WTC11 (cell line): ENCODE measurements at regions not wholly inside any gene's neighbourhood (a gene's known extent, or its start where the extent isn't known, plus 50 kb on each side); places are given as distances from the start of the nearest gene placed in this dataset.

Experiments used
- ATF1 ChIP-seq: sonication (generic); formaldehyde crosslinking; IDR thresholded peaks from 2 replicates; pipeline ENCODE4 v1.8.1; 2023; ENCODE audit warnings: mild to moderate bottlenecking, moderate library complexity, missing genetic modification reagents
- CTCF ChIP-seq: fragments of 200-600 bp; IDR thresholded peaks from 2 replicates; pipeline ENCODE4 v1.8.0; 2022; ENCODE audit warnings: antibody characterized with exemption
- FOXP4 ChIP-seq: sonication (generic); formaldehyde crosslinking; IDR thresholded peaks from 2 replicates; pipeline ENCODE4 v1.8.0; 2022; ENCODE audit warnings: mild to moderate bottlenecking, missing genetic modification reagents
- GRHL2 ChIP-seq: fragments of 250-450 bp; sonication (Bioruptor Pico); IDR thresholded peaks from 2 replicates; pipeline ENCODE4 v1.8.0; 2022; ENCODE audit warnings: mild to moderate bottlenecking, moderate library complexity; ENCODE audit not compliant: insufficient replicate concordance, severe bottlenecking
- MAX ChIP-seq: sonication (generic); formaldehyde crosslinking; IDR thresholded peaks from 2 replicates; pipeline ENCODE4 v1.8.0; 2022; ENCODE audit warnings: mild to moderate bottlenecking, missing genetic modification reagents
- SP1 ChIP-seq: sonication (generic); formaldehyde crosslinking; conservative IDR thresholded peaks from 2 replicates; pipeline ENCODE4 v1.8.1; 2022; ENCODE audit warnings: missing genetic modification reagents
- TEAD1 ChIP-seq: sonication (generic); formaldehyde crosslinking; IDR thresholded peaks from 2 replicates; pipeline ENCODE4 v1.8.0; 2022; ENCODE audit warnings: mild to moderate bottlenecking, missing genetic modification reagents
- USF1 ChIP-seq: sonication (generic); formaldehyde crosslinking; IDR thresholded peaks from 2 replicates; pipeline ENCODE4 v1.8.0; 2022; ENCODE audit warnings: mild to moderate bottlenecking, missing genetic modification reagents
- ZNF281 ChIP-seq: sonication (generic); formaldehyde crosslinking; IDR thresholded peaks from 2 replicates; pipeline ENCODE4 v1.8.0; 2023; ENCODE audit warnings: mild to moderate bottlenecking, missing genetic modification reagents
- ZNF512 ChIP-seq: sonication (generic); formaldehyde crosslinking; IDR thresholded peaks from 2 replicates; pipeline ENCODE4 v1.8.1; 2022; ENCODE audit warnings: missing genetic modification reagents, borderline replicate concordance

GRCh38 chr20:4439461-4439860 lies 190.4 kb upstream of the ADRA1D start:
- TF ChIP-seq CTCF = no peak
- TF ChIP-seq GRHL2 (CRISPR knock-in tag) = no peak
- TF ChIP-seq ZNF512 (CRISPR knock-in tag) = no peak
- no peak for TF ChIP-seq ATF1 (CRISPR knock-in tag)
- no peak for TF ChIP-seq MAX (CRISPR knock-in tag)
- TF ChIP-seq TEAD1 = no peak
- no peak for TF ChIP-seq ZNF281 (CRISPR knock-in tag)
- TF ChIP-seq FOXP4 (CRISPR knock-in tag) = no peak
- TF ChIP-seq SP1 (CRISPR knock-in tag) = no peak
- TF ChIP-seq USF1 = no peak
